Caco-2 (cell line): ENCODE measurements at regions not wholly inside any gene's neighbourhood (a gene's known extent, or its start where the extent isn't known, plus 50 kb on each side); places are given as distances from the start of the nearest gene placed in this dataset.

Experiments used
- BruUV-seq: library from RNA; stranded (reverse); fragments of 400-500 nt; replicated peaks from 2 replicates; lab custom pipeline; 2021; lab: Mats Ljungman, UMichigan
- CTCF ChIA-PET: fragments of 300-600 bp; sonication (Branson Sonifier 250); formaldehyde crosslinking; loops from one replicate; lab custom pipeline; 2022; ENCODE audit warnings: antibody characterized with exemption; lab: Charles Lee
- POLR2A ChIA-PET: fragments of 300-600 bp; sonication (Branson Sonifier 250); formaldehyde crosslinking; loops from one replicate; lab custom pipeline; 2022; ENCODE audit warnings: antibody characterized with exemption; lab: Charles Lee
- DNase-seq, 2 experiments: peaks; one replicate each; pipeline versions ENCODE4 v3.0.0 to v3.0.0-alpha.2; 2020 to 2022
- H3K27me3 ChIP-seq: replicated peaks from 2 replicates; pipeline ENCODE4 v1.6.0; 2011; ENCODE audit warnings: low read length; ENCODE audit not compliant: control insufficient read depth, insufficient read depth
- H3K36me3 ChIP-seq: 2 replicates; pipeline ENCODE4 v1.5.1; 2011; ENCODE audit warnings: low read length; ENCODE audit not compliant: control insufficient read depth, insufficient read depth
- H3K4me1 ChIP-seq: fragments of 250-450 bp; sonication (Bioruptor Pico); 2 replicates; pipeline ENCODE4 v1.5.1; 2020; ENCODE audit warnings: mild to moderate bottlenecking
- H3K4me3 ChIP-seq: 2 replicates; pipeline ENCODE4 v1.5.1; 2011; ENCODE audit warnings: low read depth, mild to moderate bottlenecking, control low read depth, low read length
- H3K9me3 ChIP-seq: fragments of 250-450 bp; sonication (Bioruptor Pico); 2 replicates; pipeline ENCODE4 v1.5.1; 2020; ENCODE audit warnings: mild to moderate bottlenecking, moderate library complexity
- H3K27ac Mint-ChIP-seq: one replicate; pipeline ENCODE4 v1.8.0; 2022; ENCODE audit warnings: mixed read lengths; ENCODE audit not compliant: unreplicated experiment
- H3K27me3 Mint-ChIP-seq: one replicate; pipeline ENCODE4 v1.8.0; 2022; ENCODE audit warnings: mixed read lengths; ENCODE audit not compliant: insufficient read depth, unreplicated experiment
- H3K36me3 Mint-ChIP-seq: one replicate; pipeline ENCODE4 v1.8.0; 2022; ENCODE audit warnings: mild to moderate bottlenecking, mixed read lengths; ENCODE audit not compliant: insufficient read depth, unreplicated experiment
- H3K4me1 Mint-ChIP-seq: one replicate; pipeline ENCODE4 v1.8.0; 2022; ENCODE audit warnings: low read depth, mixed read lengths; ENCODE audit not compliant: unreplicated experiment
- H3K4me3 Mint-ChIP-seq: one replicate; pipeline ENCODE4 v1.8.0; 2022; ENCODE audit warnings: mild to moderate bottlenecking, moderate library complexity, mixed read lengths; ENCODE audit not compliant: unreplicated experiment
- H3K9me3 Mint-ChIP-seq: one replicate; pipeline ENCODE4 v1.8.0; 2022; ENCODE audit warnings: mixed read lengths; ENCODE audit not compliant: unreplicated experiment
- CTCF ChIP-seq, 2 experiments: fragments of 200-600 bp in 1 of 2; IDR thresholded peaks; 1 replicate in 1 of 2; 2 replicates in 1 of 2; pipeline versions ENCODE4 v1.5.1 to v1.8.0; 2011 to 2022; ENCODE audit warnings: antibody characterized with exemption in 1 of 2, control low read depth in 1 of 2, inconsistent platforms in 1 of 2, low read depth in 1 of 2, low read length in 1 of 2, mild to moderate bottlenecking in 1 of 2, moderate library complexity in 1 of 2; ENCODE audit not compliant: insufficient read depth in 1 of 2, severe bottlenecking in 1 of 2, unreplicated experiment in 1 of 2
- intact Hi-C: fragments of 100-400 bp; cut with micrococcal nuclease; formaldehyde crosslinking; loops from one replicate; pipeline ENCODE4 v1.10.0; 2022; ENCODE audit not compliant: unreplicated experiment

GRCh38 chr2:226483143-226483542 is 316.5 kb downstream of the IRS1 start:
- Mint-ChIP-seq H3K4me3 (peak overlapping the region; percentile 63), H3K27me3 (no peaks in the 10 kb centered on the region), H3K4me1 (peaks cover 31% of the 10 kb centered on the region), H3K9me3 (no peaks in the 10 kb centered on the region), H3K36me3 (peaks cover 16% of the 10 kb centered on the region), H3K27ac (peak overlapping the region; percentile 96)
- H3K9me3 ChIP-seq = no peaks in the 10 kb centered on the region
- intact Hi-C loops = loop anchor here (5.0 kb wide), 1 partner anchor 254 kb away; no protein-coding TSS in a partner anchor
- H3K36me3 ChIP-seq = no peaks in the 10 kb centered on the region
- POLR2A ChIA-PET = interaction anchor here (0.6 kb wide), 1 partner anchor 267 kb away, joined by 4 read pairs; no protein-coding TSS in a partner anchor
- H3K4me1 ChIP-seq = peaks cover 65% of the 10 kb centered on the region
- DNase-seq = no peak
- H3K27me3 ChIP-seq = no peaks in the 10 kb centered on the region
- H3K4me3 ChIP-seq = no peak overlapping the region
- no peak for TF ChIP-seq CTCF (IDR thresholded peaks at IDR 0.05; ENCODE audit: insufficient read depth in 1 of 2, low read depth in 1 of 2, low read length in 1 of 2, severe bottlenecking in 1 of 2, unreplicated experiment in 1 of 2)
- no TSS peak for BruUV-seq
- CTCF ChIA-PET = interaction anchor here (1.2 kb wide), 1 partner anchor 16 kb away, joined by 4 read pairs; no protein-coding TSS in a partner anchor

- Mint-ChIP-seq H3K9me3 (peaks cover 14% of the 10 kb centered on the region), H3K27ac (peak overlapping the region; percentile 96)
- no peak for TF ChIP-seq CTCF (IDR thresholded peaks at IDR 0.05; ENCODE audit: insufficient read depth in 1 of 2, low read depth in 1 of 2, low read length in 1 of 2, severe bottlenecking in 1 of 2, unreplicated experiment in 1 of 2)
Measured at GRCh38 chr2:226478109-226478809, 321.4 kb downstream of the IRS1 start.

GRCh38 chr2:226477221-226478108 is 322.2 kb downstream of the IRS1 start:
- Mint-ChIP-seq H3K4me1 (peaks cover 31% of the 10 kb centered on the region), H3K36me3 (peaks cover 32% of the 10 kb centered on the region), H3K4me3 (peak overlapping the region; percentile 49), H3K27me3 (no peaks in the 10 kb centered on the region), H3K9me3 (peaks cover 14% of the 10 kb centered on the region), H3K27ac (peak overlapping the region; percentile 96)
- Histone ChIP-seq H3K36me3 (no peaks in the 10 kb centered on the region), H3K4me1 (peaks cover 83% of the 10 kb centered on the region), H3K4me3 (no peak overlapping the region), H3K27me3 (no peaks in the 10 kb centered on the region), H3K9me3 (peaks cover 7% of the 10 kb centered on the region)
- DNase-seq = no peak
- intact Hi-C loops = loop anchor here (1.0 to 10.0 kb wide), 4 partner anchors 10 to 323 kb away; no protein-coding TSS in a partner anchor
- TSS peak; percentile 88 for BruUV-seq
- CTCF ChIA-PET = interaction anchor here (0.9 kb wide), 2 partner anchors 10 to 13 kb away, joined by 3 read pairs; no protein-coding TSS in a partner anchor
- POLR2A ChIA-PET = interaction anchor here (0.6 to 1.4 kb wide), 3 partner anchors 11 to 727 kb away, joined by 3 to 4 read pairs (median 3); no protein-coding TSS in a partner anchor
- no peak for TF ChIP-seq CTCF (IDR thresholded peaks at IDR 0.05; ENCODE audit: insufficient read depth in 1 of 2, low read depth in 1 of 2, low read length in 1 of 2, severe bottlenecking in 1 of 2, unreplicated experiment in 1 of 2)

More at GRCh38 chr2:226478109-226478809, 321.4 kb downstream of the IRS1 start:
- intact Hi-C loops = loop anchor here (1.0 to 10.0 kb wide), 4 partner anchors 11 to 322 kb away; no protein-coding TSS in a partner anchor
- ChIA-PET CTCF (interaction anchor here (0.9 kb wide), 2 partner anchors 11 to 12 kb away, joined by 3 read pairs; no protein-coding TSS in a partner anchor), POLR2A (interaction anchor here (0.5 to 1.4 kb wide), 3 partner anchors 11 to 318 kb away, joined by 3 to 4 read pairs (median 4); no protein-coding TSS in a partner anchor)
- H3K4me3 Mint-ChIP-seq = peak overlapping the region; percentile 49
- Histone ChIP-seq H3K27me3 (no peaks in the 10 kb centered on the region), H3K4me3 (no peak overlapping the region), H3K36me3 (no peaks in the 10 kb centered on the region), H3K9me3 (peaks cover 7% of the 10 kb centered on the region), H3K4me1 (peaks cover 91% of the 10 kb centered on the region)
- BruUV-seq = TSS peak; percentile 80
- H3K36me3 Mint-ChIP-seq = peaks cover 32% of the 10 kb centered on the region
- no peaks in the 10 kb centered on the region for H3K27me3 Mint-ChIP-seq
- DNase-seq = peak; percentile 79 to 90
- peaks cover 32% of the 10 kb centered on the region for H3K4me1 Mint-ChIP-seq
